Activated B cell treated with CpG ODN at 0.5 μM for 24 hours (primary cell): ENCODE measurements at regions not wholly inside any gene's neighbourhood (a gene's known extent, or its start where the extent isn't known, plus 50 kb on each side); places are given as distances from the start of the nearest gene placed in this dataset.

Experiments used
- ATAC-seq: fragments of 200-7000 bp; cut with Tn5 transposase; one replicate; pipeline ENCODE4 v1.10.0; 2021; ENCODE audit warnings: low read depth, mild to moderate bottlenecking, moderate library complexity
- CTCF ChIA-PET: fragments of 350-600 bp; sonication (Branson Sonifier 250); formaldehyde crosslinking; loops from one replicate; lab custom pipeline; 2021; ENCODE audit warnings: antibody characterized with exemption; lab: Charles Lee
- POLR2A ChIA-PET: fragments of 350-600 bp; sonication (Branson Sonifier 250); formaldehyde crosslinking; loops from one replicate; lab custom pipeline; 2021; ENCODE audit warnings: antibody characterized with exemption; lab: Charles Lee
- DNase-seq: peaks from one replicate; pipeline ENCODE4 v3.0.0; 2022
- H3K27ac Mint-ChIP-seq: one replicate; pipeline ENCODE4 v1.8.0; 2020; ENCODE audit warnings: mixed read lengths
- H3K27me3 Mint-ChIP-seq: one replicate; pipeline ENCODE4 v1.8.0; 2021; ENCODE audit warnings: mixed read lengths
- H3K36me3 Mint-ChIP-seq: one replicate; pipeline ENCODE4 v1.8.0; 2021; ENCODE audit warnings: low read depth, mixed read lengths
- H3K4me1 Mint-ChIP-seq: one replicate; pipeline ENCODE4 v1.8.0; 2021; ENCODE audit warnings: mixed read lengths
- H3K4me3 Mint-ChIP-seq: one replicate; pipeline ENCODE4 v1.8.0; 2020; ENCODE audit warnings: mild to moderate bottlenecking, mixed read lengths
- H3K9me3 Mint-ChIP-seq: one replicate; pipeline ENCODE4 v1.8.0; 2020; ENCODE audit warnings: mixed read lengths
- intact Hi-C: fragments of 100-400 bp; cut with micrococcal nuclease; formaldehyde crosslinking; loops from one replicate; pipeline ENCODE4 v1.15.1; 2024
- TF ChIP-seq, protein P1 (sequence below): fragments of 200-600 bp; IDR thresholded peaks from one replicate; pipeline ENCODE4 v1.8.0; 2022; ENCODE audit warnings: antibody characterized with exemption, mild to moderate bottlenecking

DNA sequence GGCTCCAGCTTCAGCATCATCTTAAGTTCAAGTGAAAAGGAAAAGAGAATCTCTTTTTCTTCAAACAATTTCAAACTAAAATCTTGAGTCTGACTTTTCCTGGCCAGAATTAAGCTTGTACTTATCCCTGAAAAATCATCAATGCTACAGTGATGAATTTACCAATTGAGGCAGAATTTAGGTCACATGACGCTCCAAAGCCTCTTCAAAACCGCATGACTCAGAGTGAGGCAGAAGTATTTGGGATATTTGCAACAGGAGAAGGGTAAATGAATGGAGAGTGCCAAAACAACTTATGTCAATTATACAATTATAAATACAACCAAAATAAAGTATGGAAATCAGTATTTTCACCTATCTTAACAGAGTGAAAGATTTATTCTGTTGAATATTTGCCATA is 515.5 kb downstream of the COL12A1 start:
- CTCF ChIA-PET: no interaction called here
- DNase-seq (no peak), ATAC-seq (no peak)
- Mint-ChIP-seq H3K27ac (no peak overlapping the region), H3K4me3 (no peak overlapping the region), H3K9me3 (no peaks in the 10 kb centered on the region), H3K4me1 (no peaks in the 10 kb centered on the region), H3K27me3 (no peaks in the 10 kb centered on the region), H3K36me3 (no peaks in the 10 kb centered on the region)
- TF ChIP-seq, protein P1, sequence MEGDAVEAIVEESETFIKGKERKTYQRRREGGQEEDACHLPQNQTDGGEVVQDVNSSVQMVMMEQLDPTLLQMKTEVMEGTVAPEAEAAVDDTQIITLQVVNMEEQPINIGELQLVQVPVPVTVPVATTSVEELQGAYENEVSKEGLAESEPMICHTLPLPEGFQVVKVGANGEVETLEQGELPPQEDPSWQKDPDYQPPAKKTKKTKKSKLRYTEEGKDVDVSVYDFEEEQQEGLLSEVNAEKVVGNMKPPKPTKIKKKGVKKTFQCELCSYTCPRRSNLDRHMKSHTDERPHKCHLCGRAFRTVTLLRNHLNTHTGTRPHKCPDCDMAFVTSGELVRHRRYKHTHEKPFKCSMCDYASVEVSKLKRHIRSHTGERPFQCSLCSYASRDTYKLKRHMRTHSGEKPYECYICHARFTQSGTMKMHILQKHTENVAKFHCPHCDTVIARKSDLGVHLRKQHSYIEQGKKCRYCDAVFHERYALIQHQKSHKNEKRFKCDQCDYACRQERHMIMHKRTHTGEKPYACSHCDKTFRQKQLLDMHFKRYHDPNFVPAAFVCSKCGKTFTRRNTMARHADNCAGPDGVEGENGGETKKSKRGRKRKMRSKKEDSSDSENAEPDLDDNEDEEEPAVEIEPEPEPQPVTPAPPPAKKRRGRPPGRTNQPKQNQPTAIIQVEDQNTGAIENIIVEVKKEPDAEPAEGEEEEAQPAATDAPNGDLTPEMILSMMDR: no peak
- POLR2A ChIA-PET: no interaction called here
- intact Hi-C loops: no loop called here

GRCh38 chr6:74689601-74690000 is 516.3 kb downstream of the COL12A1 start:
- TF ChIP-seq, protein P1: no peak
- POLR2A ChIA-PET: no interaction called here
- ATAC-seq (no peak), DNase-seq (no peak)
- no peak overlapping the region for H3K27ac Mint-ChIP-seq
- H3K27me3 Mint-ChIP-seq: no peaks in the 10 kb centered on the region
- H3K36me3 Mint-ChIP-seq: no peaks in the 10 kb centered on the region
- CTCF ChIA-PET: no interaction called here
- H3K4me1 Mint-ChIP-seq: no peaks in the 10 kb centered on the region
- no peak overlapping the region for H3K4me3 Mint-ChIP-seq
- intact Hi-C loops: no loop called here
- no peaks in the 10 kb centered on the region for H3K9me3 Mint-ChIP-seq

GRCh38 chr6:74677463-74677862 is 528.4 kb downstream of the COL12A1 start:
- H3K4me3 Mint-ChIP-seq: no peak overlapping the region
- no peaks in the 10 kb centered on the region for H3K4me1 Mint-ChIP-seq
- no peak overlapping the region for H3K27ac Mint-ChIP-seq
- no peaks in the 10 kb centered on the region for H3K27me3 Mint-ChIP-seq
- intact Hi-C loops: no loop called here
- DNase-seq (no peak), ATAC-seq (no peak)
- no peaks in the 10 kb centered on the region for H3K36me3 Mint-ChIP-seq
- CTCF ChIA-PET: no interaction called here
- POLR2A ChIA-PET: no interaction called here
- TF ChIP-seq, protein P1: no peak
- H3K9me3 Mint-ChIP-seq: no peaks in the 10 kb centered on the region

- no peaks in the 10 kb centered on the region for H3K27me3 Mint-ChIP-seq
- ChIA-PET POLR2A (no interaction called here), CTCF (no interaction called here)
- TF ChIP-seq, protein P1: no peak
- no peak for DNase-seq
- H3K27ac Mint-ChIP-seq: no peak overlapping the region
- H3K4me1 Mint-ChIP-seq: no peaks in the 10 kb centered on the region
- no peak for ATAC-seq
- no peaks in the 10 kb centered on the region for H3K9me3 Mint-ChIP-seq
- no peak overlapping the region for H3K4me3 Mint-ChIP-seq
- intact Hi-C loops: no loop called here
- no peaks in the 10 kb centered on the region for H3K36me3 Mint-ChIP-seq
These were observed 528.9 kb downstream of the COL12A1 start for GRCh38 chr6:74676906-74677305.

- no peak overlapping the region for H3K27ac Mint-ChIP-seq
- no peaks in the 10 kb centered on the region for H3K27me3 Mint-ChIP-seq
- intact Hi-C loops: no loop called here
- no peaks in the 10 kb centered on the region for H3K9me3 Mint-ChIP-seq
- no peak overlapping the region for H3K4me3 Mint-ChIP-seq
- ChIA-PET CTCF (no interaction called here), POLR2A (no interaction called here)
- DNase-seq (no peak), ATAC-seq (no peak)
- no peaks in the 10 kb centered on the region for H3K4me1 Mint-ChIP-seq
- H3K36me3 Mint-ChIP-seq: no peaks in the 10 kb centered on the region
- TF ChIP-seq, protein P1: no peak
These were observed 531.5 kb downstream of the COL12A1 start for GRCh38 chr6:74674377-74674776.
